ENCODE measurements at regions not wholly inside any gene's neighbourhood (a gene's known extent, or its start where the extent isn't known, plus 50 kb on each side); places are given as distances from the start of the nearest gene placed in this dataset.

- TF ChIP-seq, protein P1, sequence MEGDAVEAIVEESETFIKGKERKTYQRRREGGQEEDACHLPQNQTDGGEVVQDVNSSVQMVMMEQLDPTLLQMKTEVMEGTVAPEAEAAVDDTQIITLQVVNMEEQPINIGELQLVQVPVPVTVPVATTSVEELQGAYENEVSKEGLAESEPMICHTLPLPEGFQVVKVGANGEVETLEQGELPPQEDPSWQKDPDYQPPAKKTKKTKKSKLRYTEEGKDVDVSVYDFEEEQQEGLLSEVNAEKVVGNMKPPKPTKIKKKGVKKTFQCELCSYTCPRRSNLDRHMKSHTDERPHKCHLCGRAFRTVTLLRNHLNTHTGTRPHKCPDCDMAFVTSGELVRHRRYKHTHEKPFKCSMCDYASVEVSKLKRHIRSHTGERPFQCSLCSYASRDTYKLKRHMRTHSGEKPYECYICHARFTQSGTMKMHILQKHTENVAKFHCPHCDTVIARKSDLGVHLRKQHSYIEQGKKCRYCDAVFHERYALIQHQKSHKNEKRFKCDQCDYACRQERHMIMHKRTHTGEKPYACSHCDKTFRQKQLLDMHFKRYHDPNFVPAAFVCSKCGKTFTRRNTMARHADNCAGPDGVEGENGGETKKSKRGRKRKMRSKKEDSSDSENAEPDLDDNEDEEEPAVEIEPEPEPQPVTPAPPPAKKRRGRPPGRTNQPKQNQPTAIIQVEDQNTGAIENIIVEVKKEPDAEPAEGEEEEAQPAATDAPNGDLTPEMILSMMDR (IDR thresholded peaks at IDR 0.05; ENCODE audit: borderline replicate concordance, extremely low read depth, insufficient read depth): no peak
- Histone ChIP-seq H3K27me3 (ENCODE audit: control insufficient read depth, insufficient read depth, low read length) (no peaks in the 10 kb centered on the region), H3K9me3 (ENCODE audit: control insufficient read depth in 2 of 3, insufficient read depth in 1 of 3, low read length in 3 of 3) (no peaks in the 10 kb centered on the region), H3K27ac (ENCODE audit: low read depth in 2 of 2, low read length in 2 of 2) (no peak overlapping the region), H3K4me3 (ENCODE audit: low read length in 3 of 3) (no peak overlapping the region), H3K9ac (ENCODE audit: low read length in 3 of 3) (no peak overlapping the region), H3K36me3 (ENCODE audit: control insufficient read depth in 2 of 3, insufficient read depth in 3 of 3, low read length in 3 of 3) (no peaks in the 10 kb centered on the region), H3K4me1 (ENCODE audit: control insufficient read depth in 2 of 3, insufficient read depth in 2 of 3, low read depth in 1 of 3, low read length in 3 of 3) (no peaks in the 10 kb centered on the region)
- intact Hi-C loops (cut with DNase I): no loop called here
- FAIRE-seq: no peak
- no peak for DNase-seq
Observed at GRCh38 chr1:221072214-221072613, 193.0 kb downstream of the HLX start.

DNA sequence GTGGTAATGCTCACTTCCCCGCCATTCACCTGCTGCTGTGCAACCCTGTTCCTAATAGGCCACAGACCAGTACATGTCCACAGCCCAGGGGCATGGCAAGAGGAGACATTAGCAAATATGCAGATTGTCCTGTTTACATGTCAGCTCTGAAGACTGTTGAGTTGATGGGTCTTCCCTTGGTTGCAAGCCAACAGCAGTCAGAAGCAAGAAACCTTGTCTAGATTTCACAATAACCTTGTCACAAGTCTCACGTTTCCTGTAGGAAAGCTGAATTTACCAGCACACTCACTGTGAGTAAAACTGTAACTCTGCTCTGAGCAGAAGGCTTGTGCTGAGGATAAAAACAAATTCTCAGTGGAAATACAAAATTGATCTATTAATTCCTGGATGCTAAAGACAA is 195.1 kb downstream of the HLX start:
- no peak for FAIRE-seq
- H3K9ac ChIP-seq (ENCODE audit: low read length in 3 of 3): no peak overlapping the region
- TF ChIP-seq, protein P1 (IDR thresholded peaks at IDR 0.05; ENCODE audit: borderline replicate concordance, extremely low read depth, insufficient read depth): no peak
- peak in 1 of 5 donors; percentile 25 for DNase-seq
- no peak overlapping the region for H3K27ac ChIP-seq (ENCODE audit: low read depth in 2 of 2, low read length in 2 of 2)
- H3K9me3 ChIP-seq (ENCODE audit: control insufficient read depth in 2 of 3, insufficient read depth in 1 of 3, low read length in 3 of 3): no peaks in the 10 kb centered on the region
- intact Hi-C loops (cut with DNase I): no loop called here
- no peaks in the 10 kb centered on the region for H3K4me1 ChIP-seq (ENCODE audit: control insufficient read depth in 2 of 3, insufficient read depth in 2 of 3, low read depth in 1 of 3, low read length in 3 of 3)
- H3K36me3 ChIP-seq (ENCODE audit: control insufficient read depth in 2 of 3, insufficient read depth in 3 of 3, low read length in 3 of 3): no peaks in the 10 kb centered on the region
- H3K4me3 ChIP-seq (ENCODE audit: low read length in 3 of 3): no peak overlapping the region
- H3K27me3 ChIP-seq (ENCODE audit: control insufficient read depth, insufficient read depth, low read length): no peaks in the 10 kb centered on the region

- H3K4me3 ChIP-seq (ENCODE audit: low read length in 3 of 3): no peak overlapping the region
- TF ChIP-seq, protein P1 (IDR thresholded peaks at IDR 0.05; ENCODE audit: borderline replicate concordance, extremely low read depth, insufficient read depth): no peak
- H3K27ac ChIP-seq (ENCODE audit: low read depth in 2 of 2, low read length in 2 of 2): no peak overlapping the region
- H3K9ac ChIP-seq (ENCODE audit: low read length in 3 of 3): no peak overlapping the region
- FAIRE-seq (no peak), DNase-seq (no peak)
- intact Hi-C loops (cut with DNase I): no loop called here
- H3K9me3 ChIP-seq (ENCODE audit: control insufficient read depth in 2 of 3, insufficient read depth in 1 of 3, low read length in 3 of 3): no peaks in the 10 kb centered on the region
- no peaks in the 10 kb centered on the region for H3K4me1 ChIP-seq (ENCODE audit: control insufficient read depth in 2 of 3, insufficient read depth in 2 of 3, low read depth in 1 of 3, low read length in 3 of 3)
- no peaks in the 10 kb centered on the region for H3K27me3 ChIP-seq (ENCODE audit: control insufficient read depth, insufficient read depth, low read length)
- no peaks in the 10 kb centered on the region for H3K36me3 ChIP-seq (ENCODE audit: control insufficient read depth in 2 of 3, insufficient read depth in 3 of 3, low read length in 3 of 3)
Observed at GRCh38 chr1:221075911-221076310, 196.7 kb downstream of the HLX start.

DNA sequence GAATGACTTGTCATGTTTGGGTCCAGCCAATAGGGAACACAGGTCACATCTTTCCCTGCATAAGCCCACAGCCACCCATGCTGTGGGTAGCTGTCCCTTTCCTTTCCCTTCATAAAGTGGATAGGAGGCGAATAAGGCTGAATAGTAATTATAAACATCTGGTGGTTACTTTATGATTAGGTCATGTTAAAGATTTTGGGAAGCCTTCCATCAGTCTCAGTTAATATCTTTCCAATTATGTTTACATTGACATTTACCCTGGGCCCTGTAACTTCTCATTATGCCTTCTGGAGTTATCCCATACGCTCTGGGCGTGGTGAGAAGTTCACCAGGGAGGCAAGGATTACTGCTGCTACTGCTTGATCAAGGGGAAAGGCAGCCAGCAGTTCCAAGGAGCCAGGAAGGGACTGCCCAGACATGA is 197.2 kb downstream of the HLX start:
- intact Hi-C loops (cut with DNase I): no loop called here
- Histone ChIP-seq H3K4me3 (ENCODE audit: low read length in 3 of 3) (no peak overlapping the region), H3K27me3 (ENCODE audit: control insufficient read depth, insufficient read depth, low read length) (no peaks in the 10 kb centered on the region), H3K4me1 (ENCODE audit: control insufficient read depth in 2 of 3, insufficient read depth in 2 of 3, low read depth in 1 of 3, low read length in 3 of 3) (no peaks in the 10 kb centered on the region), H3K9ac (ENCODE audit: low read length in 3 of 3) (no peak overlapping the region), H3K9me3 (ENCODE audit: control insufficient read depth in 2 of 3, insufficient read depth in 1 of 3, low read length in 3 of 3) (no peaks in the 10 kb centered on the region), H3K36me3 (ENCODE audit: control insufficient read depth in 2 of 3, insufficient read depth in 3 of 3, low read length in 3 of 3) (no peaks in the 10 kb centered on the region), H3K27ac (ENCODE audit: low read depth in 2 of 2, low read length in 2 of 2) (no peak overlapping the region)
- DNase-seq (peak in 1 of 5 donors; percentile 28), FAIRE-seq (no peak)
- TF ChIP-seq, protein P1 (IDR thresholded peaks at IDR 0.05; ENCODE audit: borderline replicate concordance, extremely low read depth, insufficient read depth): no peak
